ENCODE measurements at regions not wholly inside any gene's neighbourhood (a gene's known extent, or its start where the extent isn't known, plus 50 kb on each side); places are given as distances from the start of the nearest gene placed in this dataset.

DNA sequence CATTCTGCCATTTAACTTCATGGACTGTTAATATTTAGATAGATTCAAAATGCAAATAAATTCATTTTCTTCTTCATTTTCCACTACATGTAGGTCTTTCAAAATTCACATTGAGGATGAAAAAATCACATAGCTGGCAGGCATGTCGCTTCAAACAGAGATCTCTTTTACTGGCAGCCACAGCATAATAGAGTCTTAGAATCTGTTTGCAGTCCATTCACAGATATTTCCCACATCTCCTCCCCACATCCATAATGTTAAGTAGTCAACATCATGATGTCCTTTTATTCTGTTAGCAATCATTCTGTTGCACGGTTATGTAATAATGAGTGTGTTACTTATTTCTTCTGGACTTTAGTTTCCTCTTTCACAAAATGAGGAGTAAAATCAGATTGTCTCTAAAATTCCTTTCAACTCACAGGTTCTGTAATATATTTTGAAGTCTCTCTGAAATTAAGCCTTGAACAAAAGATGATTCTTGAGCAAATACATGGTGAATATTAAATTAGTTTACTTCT lies 257.5 kb upstream of the SNX7 start:
- Mint-ChIP-seq H3K36me3 (ENCODE audit: low read depth) (no peaks in the 10 kb centered on the region), H3K27ac (no peak overlapping the region), H3K27me3 (no peaks in the 10 kb centered on the region), H3K4me1 (peaks cover 17% of the 10 kb centered on the region), H3K4me3 (no peak overlapping the region)
- no peak for ATAC-seq
- no peak for DNase-seq
- H3K9me3 ChIP-seq (ENCODE audit: control insufficient read depth, low read length, poor library complexity, severe bottlenecking): no peaks in the 10 kb centered on the region

DNA sequence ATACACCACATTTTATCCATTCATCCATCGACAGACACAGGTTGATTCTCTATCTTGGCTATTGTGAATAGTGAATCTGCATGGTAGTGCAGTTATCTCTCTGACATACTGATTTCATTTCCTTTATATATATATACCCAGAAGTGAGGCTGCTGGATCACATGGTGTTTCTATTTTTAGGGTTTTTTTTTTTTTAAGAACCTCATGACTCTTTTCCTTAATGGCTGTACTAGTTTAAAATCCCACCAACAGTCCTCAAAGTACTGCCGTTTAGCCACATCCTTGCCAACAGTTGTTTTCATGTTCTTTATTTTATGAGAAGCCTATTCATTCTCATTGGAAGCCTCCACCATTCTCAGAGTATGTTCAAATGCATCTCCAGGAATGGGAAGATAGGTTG lies 258.7 kb upstream of the SNX7 start:
- no peak for ATAC-seq
- no peak for DNase-seq
- no peak overlapping the region for H3K27ac Mint-ChIP-seq

DNA sequence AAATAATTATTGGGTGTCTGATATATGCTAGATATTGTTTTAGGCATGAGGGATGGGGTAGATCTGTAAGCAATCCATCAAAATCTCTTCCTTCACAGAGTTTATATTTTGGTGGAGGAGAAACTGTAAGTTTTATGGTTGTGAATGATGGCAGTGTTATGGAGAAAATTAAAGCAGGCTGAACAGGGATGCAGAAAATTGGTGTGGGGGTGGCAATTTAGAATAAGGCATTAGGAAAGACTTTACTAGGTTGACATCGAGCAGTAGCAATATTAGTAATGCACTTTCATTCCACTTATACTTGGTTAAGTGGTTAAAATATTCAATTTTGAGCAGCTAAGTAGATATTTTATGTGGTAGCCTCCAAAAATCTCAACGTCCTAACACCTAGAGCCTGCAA lies 261.1 kb upstream of the SNX7 start:
- ATAC-seq: no peak
- Mint-ChIP-seq H3K27ac (no peak overlapping the region), H3K4me3 (no peak overlapping the region), H3K4me1 (peaks cover 14% of the 10 kb centered on the region), H3K27me3 (no peaks in the 10 kb centered on the region), H3K36me3 (ENCODE audit: low read depth) (no peaks in the 10 kb centered on the region)
- H3K9me3 ChIP-seq (ENCODE audit: control insufficient read depth, low read length, poor library complexity, severe bottlenecking): no peaks in the 10 kb centered on the region
- no peak for DNase-seq

More for the DNA sequence above, 258.7 kb upstream of the SNX7 start:
- no peaks in the 10 kb centered on the region for H3K27me3 Mint-ChIP-seq
- no peak overlapping the region for H3K4me3 Mint-ChIP-seq
- no peaks in the 10 kb centered on the region for H3K9me3 ChIP-seq (ENCODE audit: control insufficient read depth, low read length, poor library complexity, severe bottlenecking)
- H3K36me3 Mint-ChIP-seq (ENCODE audit: low read depth): no peaks in the 10 kb centered on the region
- H3K4me1 Mint-ChIP-seq: peaks cover 17% of the 10 kb centered on the region

DNA sequence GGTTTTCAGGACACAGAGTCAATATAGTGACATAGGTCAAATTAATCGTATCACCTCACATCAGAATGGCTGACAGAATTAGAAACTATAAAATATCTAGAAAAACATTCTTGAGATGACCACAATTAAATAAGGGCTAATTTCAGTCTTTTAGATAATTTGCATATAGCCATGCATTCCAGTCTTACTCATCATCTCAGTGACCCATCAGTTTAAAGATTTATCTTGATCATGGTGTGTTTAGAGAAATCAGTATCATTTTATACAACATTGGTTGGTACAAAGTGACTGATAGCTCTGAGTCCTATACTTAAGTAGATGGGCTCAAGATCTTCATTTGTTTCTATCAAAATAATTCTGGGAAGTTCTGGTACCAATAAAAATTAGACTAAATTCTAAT lies 262.3 kb upstream of the SNX7 start:
- no peaks in the 10 kb centered on the region for H3K9me3 ChIP-seq (ENCODE audit: control insufficient read depth, low read length, poor library complexity, severe bottlenecking)
- Mint-ChIP-seq H3K4me3 (no peak overlapping the region), H3K27ac (no peak overlapping the region), H3K27me3 (no peaks in the 10 kb centered on the region), H3K36me3 (ENCODE audit: low read depth) (no peaks in the 10 kb centered on the region), H3K4me1 (peaks cover 14% of the 10 kb centered on the region)
- no peak for ATAC-seq
- DNase-seq: no peak

DNA sequence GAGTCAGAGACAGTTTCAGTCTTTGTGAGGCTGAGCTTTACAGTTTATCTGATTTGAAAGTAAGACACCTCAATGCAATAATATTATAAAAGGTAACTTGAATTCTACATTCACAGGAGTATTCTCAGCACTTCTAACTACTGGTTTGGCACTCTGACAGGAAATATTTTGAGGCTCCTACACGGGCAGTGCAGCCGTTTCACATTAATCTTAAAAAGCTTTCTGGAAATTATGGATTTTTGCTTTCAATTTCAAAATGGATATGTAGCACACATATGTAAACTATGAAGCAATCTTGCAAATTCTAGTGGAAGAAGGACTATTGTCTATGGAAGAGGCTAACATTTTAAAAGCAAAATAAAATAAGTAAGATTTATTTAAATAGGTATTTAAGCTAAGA lies 262.9 kb upstream of the SNX7 start:
- H3K36me3 Mint-ChIP-seq (ENCODE audit: low read depth): no peaks in the 10 kb centered on the region
- no peak overlapping the region for H3K4me3 Mint-ChIP-seq
- ATAC-seq (no peak), DNase-seq (no peak)
- no peaks in the 10 kb centered on the region for H3K27me3 Mint-ChIP-seq
- no peak overlapping the region for H3K27ac Mint-ChIP-seq
- H3K9me3 ChIP-seq (ENCODE audit: control insufficient read depth, low read length, poor library complexity, severe bottlenecking): no peaks in the 10 kb centered on the region
- H3K4me1 Mint-ChIP-seq: peaks cover 13% of the 10 kb centered on the region

DNA sequence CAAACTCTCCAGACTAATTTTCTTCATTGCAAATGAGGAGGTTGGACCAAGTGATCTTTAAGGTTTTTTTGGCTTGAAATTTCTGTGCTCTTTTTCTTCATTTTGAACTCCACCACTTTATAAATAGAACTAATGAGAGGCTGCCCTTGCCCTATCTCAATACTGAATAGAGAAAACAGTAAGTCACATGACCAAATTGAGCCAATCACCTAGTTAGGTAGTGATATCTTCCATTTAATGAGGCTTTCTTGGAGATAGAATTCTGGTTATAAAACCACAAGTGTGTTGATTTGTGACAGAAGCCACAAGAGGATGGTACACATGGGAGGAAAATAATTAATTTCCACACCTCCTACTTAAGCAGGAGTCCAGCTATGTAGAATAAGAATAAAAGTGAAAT lies 263.4 kb upstream of the SNX7 start:
- no peak for ATAC-seq
- no peaks in the 10 kb centered on the region for H3K27me3 Mint-ChIP-seq

DNA sequence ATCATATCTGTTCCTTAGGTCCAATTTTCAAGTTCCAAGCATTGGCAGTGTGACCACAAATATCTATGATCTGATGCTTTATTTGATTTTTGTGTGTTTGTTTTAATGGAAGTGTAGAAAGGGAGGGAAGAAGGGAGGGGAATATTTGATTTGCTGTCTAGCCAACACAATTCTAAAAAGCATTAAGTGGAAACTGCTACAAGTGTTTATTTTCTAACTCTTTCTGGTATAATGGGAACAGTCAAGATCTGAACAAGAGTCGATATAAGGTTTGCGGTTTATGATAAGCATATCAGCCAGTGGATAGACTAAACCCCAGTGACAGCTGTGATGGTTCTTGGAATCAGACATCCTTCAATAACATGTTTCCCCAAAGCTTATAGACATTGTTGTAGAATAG lies 267.8 kb upstream of the SNX7 start:
- no peak overlapping the region for H3K4me3 Mint-ChIP-seq
- no peaks in the 10 kb centered on the region for H3K9me3 ChIP-seq (ENCODE audit: control insufficient read depth, low read length, poor library complexity, severe bottlenecking)
- DNase-seq (no peak), ATAC-seq (no peak)
- no peaks in the 10 kb centered on the region for H3K36me3 Mint-ChIP-seq (ENCODE audit: low read depth)
- no peaks in the 10 kb centered on the region for H3K27me3 Mint-ChIP-seq
- no peak overlapping the region for H3K27ac Mint-ChIP-seq
- H3K4me1 Mint-ChIP-seq: peaks cover 2% of the 10 kb centered on the region

More for the DNA sequence above, 263.4 kb upstream of the SNX7 start:
- Mint-ChIP-seq H3K36me3 (ENCODE audit: low read depth) (no peaks in the 10 kb centered on the region), H3K27ac (no peak overlapping the region), H3K4me1 (peaks cover 8% of the 10 kb centered on the region), H3K4me3 (no peak overlapping the region)
- DNase-seq: no peak
- H3K9me3 ChIP-seq (ENCODE audit: control insufficient read depth, low read length, poor library complexity, severe bottlenecking): no peaks in the 10 kb centered on the region

DNA sequence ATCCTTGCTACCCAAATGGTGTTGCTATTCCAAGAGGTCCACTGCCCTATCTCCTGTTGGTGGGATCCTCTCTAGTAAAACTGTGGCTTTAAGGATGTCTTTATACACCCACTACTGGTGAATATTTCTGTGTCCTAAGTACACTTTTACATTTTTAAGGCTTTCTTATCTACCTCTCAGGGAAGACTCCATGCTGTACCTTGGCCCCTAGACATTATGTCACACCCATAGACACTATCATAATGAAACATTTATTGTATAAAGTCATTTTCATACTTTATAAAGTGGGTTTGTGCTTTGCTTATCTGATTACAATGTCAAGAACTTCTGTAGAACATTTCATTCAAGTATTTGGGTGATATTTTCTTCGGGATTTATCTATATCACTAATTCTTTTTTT lies 270.3 kb upstream of the SNX7 start:
- H3K36me3 Mint-ChIP-seq (ENCODE audit: low read depth): no peaks in the 10 kb centered on the region
- H3K9me3 ChIP-seq (ENCODE audit: control insufficient read depth, low read length, poor library complexity, severe bottlenecking): no peaks in the 10 kb centered on the region
- peaks cover 13% of the 10 kb centered on the region for H3K4me1 Mint-ChIP-seq
- no peak overlapping the region for H3K27ac Mint-ChIP-seq
- DNase-seq (no peak), ATAC-seq (no peak)
- H3K4me3 Mint-ChIP-seq: no peak overlapping the region
- H3K27me3 Mint-ChIP-seq: no peaks in the 10 kb centered on the region

DNA sequence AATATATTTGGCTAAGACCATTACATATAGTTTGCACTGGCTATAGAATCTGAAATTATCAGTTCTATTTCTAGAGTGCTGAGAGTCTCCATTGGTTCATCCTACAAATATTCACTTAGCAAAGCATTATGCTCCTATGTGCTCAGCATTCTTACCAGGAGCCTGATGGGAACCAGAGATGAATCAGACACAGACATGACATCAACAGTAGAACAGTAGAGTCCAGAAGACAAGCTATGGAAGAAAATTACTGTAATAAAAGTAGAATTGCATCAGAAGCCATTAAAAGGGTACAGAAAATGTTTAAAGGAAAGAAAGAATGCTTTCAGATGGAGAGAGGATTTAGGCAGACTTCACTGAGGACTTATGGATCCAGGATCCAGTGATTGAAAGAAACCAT lies 271.7 kb upstream of the SNX7 start:
- Mint-ChIP-seq H3K36me3 (ENCODE audit: low read depth) (no peaks in the 10 kb centered on the region), H3K27ac (no peak overlapping the region), H3K4me3 (no peak overlapping the region), H3K4me1 (peaks cover 13% of the 10 kb centered on the region), H3K27me3 (no peaks in the 10 kb centered on the region)
- ATAC-seq (no peak), DNase-seq (no peak)
- no peaks in the 10 kb centered on the region for H3K9me3 ChIP-seq (ENCODE audit: control insufficient read depth, low read length, poor library complexity, severe bottlenecking)

DNA sequence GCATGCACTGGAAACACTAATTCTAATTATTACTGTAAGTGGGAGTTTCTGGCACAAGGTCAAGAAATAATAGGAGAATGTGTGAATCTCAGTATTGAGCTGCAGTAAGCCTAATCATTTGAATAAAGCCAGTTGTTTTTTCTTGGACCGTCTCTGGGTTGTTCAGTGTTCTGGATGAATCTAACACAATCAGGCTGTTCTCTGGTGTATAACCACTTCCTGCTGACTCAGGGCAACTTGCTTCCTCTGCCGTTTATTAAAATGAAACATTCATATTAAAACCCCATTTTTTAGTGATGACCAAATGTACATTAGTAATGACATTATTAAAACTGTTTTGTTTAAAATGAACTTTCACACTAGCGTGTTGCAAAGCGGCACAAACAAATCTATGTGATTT lies 273.1 kb upstream of the SNX7 start:
- H3K36me3 Mint-ChIP-seq (ENCODE audit: low read depth): no peaks in the 10 kb centered on the region
- ATAC-seq (peak; percentile 74), DNase-seq (no peak)
- no peaks in the 10 kb centered on the region for H3K27me3 Mint-ChIP-seq
- peaks cover 14% of the 10 kb centered on the region for H3K4me1 Mint-ChIP-seq
- peak overlapping the region; percentile 54 for H3K27ac Mint-ChIP-seq
- H3K9me3 ChIP-seq (ENCODE audit: control insufficient read depth, low read length, poor library complexity, severe bottlenecking): no peaks in the 10 kb centered on the region
- H3K4me3 Mint-ChIP-seq: peak overlapping the region; percentile 67

DNA sequence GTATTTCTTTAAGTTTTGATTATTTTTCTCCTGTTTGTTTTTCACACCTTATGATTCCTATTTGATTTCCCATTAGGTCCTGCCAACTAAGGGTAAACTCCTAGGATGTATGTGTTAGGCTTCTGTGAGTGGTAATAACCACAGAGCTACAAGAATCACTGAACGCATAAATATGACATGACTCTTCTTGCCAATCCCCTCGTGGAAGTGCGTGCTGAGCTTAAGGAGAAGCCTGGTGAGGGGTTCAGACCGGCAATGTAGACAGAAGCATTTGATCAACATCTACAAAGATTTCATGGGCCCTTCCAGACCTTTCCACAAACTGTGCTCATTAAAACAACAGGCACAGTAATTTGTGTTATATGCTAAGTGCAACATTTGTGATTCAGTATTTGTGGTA lies 273.8 kb upstream of the SNX7 start:
- ATAC-seq (no peak), DNase-seq (no peak)
- Mint-ChIP-seq H3K36me3 (ENCODE audit: low read depth) (peaks cover under 1% of the 10 kb centered on the region), H3K27me3 (no peaks in the 10 kb centered on the region), H3K4me1 (peaks cover 15% of the 10 kb centered on the region), H3K4me3 (peak overlapping the region; percentile 67), H3K27ac (peak overlapping the region; percentile 54)
- H3K9me3 ChIP-seq (ENCODE audit: control insufficient read depth, low read length, poor library complexity, severe bottlenecking): no peaks in the 10 kb centered on the region

DNA sequence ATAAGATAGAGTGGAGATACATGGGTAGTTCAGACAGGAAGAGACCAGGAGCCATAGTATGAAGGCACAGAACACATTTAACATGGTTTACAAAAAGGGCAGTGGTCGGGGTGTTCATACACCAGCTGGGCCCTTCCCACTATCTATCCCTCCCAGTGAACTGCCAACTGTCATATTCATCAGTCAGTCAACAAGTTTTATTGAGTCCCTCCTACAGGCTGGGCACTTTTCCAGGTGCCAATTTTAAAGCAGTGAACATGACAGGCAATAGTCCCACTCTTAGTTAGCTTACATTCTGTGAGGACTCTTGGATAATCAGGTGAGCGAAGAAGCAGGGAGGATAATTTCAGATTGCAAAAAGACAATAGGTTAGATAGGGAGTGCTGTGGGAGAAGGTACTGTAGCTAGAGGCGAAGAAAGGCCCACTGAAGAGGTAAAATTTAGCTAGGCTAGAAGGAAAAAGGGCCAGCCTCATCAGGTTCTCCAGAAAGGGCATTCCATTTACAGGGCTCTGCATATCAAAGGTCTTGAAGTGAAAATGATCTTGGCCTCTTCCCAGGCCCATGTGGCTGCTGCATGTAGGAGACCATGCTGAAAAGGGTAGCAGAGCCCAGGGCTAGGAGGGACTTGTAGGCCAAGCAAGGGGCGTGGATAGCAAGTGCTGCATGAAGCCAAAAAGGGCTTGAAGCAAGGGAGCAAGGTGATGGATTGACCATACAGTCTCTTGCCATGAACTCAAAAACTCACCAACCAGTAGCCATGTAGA lies 274.7 kb upstream of the SNX7 start:
- Mint-ChIP-seq H3K36me3 (ENCODE audit: low read depth) (peaks cover 2% of the 10 kb centered on the region), H3K27me3 (no peaks in the 10 kb centered on the region), H3K4me3 (no peak overlapping the region), H3K27ac (no peak overlapping the region), H3K4me1 (peaks cover 15% of the 10 kb centered on the region)
- ATAC-seq (no peak), DNase-seq (no peak)
- H3K9me3 ChIP-seq (ENCODE audit: control insufficient read depth, low read length, poor library complexity, severe bottlenecking): no peaks in the 10 kb centered on the region

DNA sequence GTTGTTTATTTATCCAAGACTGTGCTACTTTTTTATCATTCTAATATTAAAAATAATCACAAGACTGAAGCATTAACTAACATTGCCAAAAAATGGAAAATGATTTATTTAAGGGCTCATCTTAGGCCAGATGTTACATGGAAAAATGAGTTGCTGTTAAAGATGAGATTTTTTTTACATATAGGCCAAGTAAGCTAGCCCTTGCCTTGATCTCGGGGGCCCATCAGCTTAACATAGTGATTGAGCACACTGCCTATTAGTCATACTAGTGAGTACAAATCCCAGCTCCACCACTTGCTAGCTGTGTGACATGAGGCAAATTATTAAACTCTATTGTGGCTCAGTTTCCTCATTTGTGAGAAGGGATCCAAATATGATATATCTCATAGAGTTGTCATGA lies 275.9 kb upstream of the SNX7 start:
- no peaks in the 10 kb centered on the region for H3K27me3 Mint-ChIP-seq
- H3K27ac Mint-ChIP-seq: no peak overlapping the region
- H3K9me3 ChIP-seq (ENCODE audit: control insufficient read depth, low read length, poor library complexity, severe bottlenecking): no peaks in the 10 kb centered on the region
- peaks cover 2% of the 10 kb centered on the region for H3K36me3 Mint-ChIP-seq (ENCODE audit: low read depth)
- no peak overlapping the region for H3K4me3 Mint-ChIP-seq
- ATAC-seq (no peak), DNase-seq (no peak)
- H3K4me1 Mint-ChIP-seq: peaks cover 15% of the 10 kb centered on the region

DNA sequence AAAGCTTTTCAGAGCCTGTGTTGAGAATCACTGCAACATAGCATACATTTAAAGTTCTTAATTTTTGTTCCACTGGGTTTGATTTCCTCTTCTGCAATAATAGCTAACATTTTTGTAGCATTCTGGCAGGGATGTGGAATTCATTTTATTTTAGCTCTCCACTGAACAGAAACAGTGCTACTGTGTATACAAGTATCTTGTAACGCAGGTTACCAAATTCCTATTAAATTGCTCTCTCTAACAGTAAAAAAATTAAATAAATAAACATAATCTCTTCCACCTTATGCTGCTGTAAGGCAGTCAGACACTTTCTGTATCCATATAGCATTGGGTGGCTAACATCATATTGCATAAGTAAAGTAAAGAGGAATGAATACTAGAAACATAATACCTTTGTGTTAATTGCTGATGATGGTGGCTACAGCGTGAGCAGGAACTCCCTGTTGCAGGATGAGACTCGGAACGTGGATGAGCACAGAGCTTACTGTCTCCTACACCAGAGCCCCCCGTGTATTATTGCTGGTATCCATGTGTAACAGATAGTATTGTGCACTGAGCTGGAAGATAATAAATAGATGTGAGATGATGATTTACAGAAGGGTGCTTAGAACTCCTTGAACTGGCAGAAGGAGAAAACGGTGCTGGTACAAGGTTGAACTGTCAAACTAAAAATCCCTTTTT lies 276.9 kb upstream of the SNX7 start:
- no peaks in the 10 kb centered on the region for H3K9me3 ChIP-seq (ENCODE audit: control insufficient read depth, low read length, poor library complexity, severe bottlenecking)
- Mint-ChIP-seq H3K27ac (no peak overlapping the region), H3K27me3 (no peaks in the 10 kb centered on the region), H3K4me1 (peaks cover 14% of the 10 kb centered on the region), H3K4me3 (no peak overlapping the region), H3K36me3 (ENCODE audit: low read depth) (peaks cover 2% of the 10 kb centered on the region)
- DNase-seq (no peak), ATAC-seq (no peak)
